ENCODE measurements at regions not wholly inside any gene's neighbourhood (a gene's known extent, or its start where the extent isn't known, plus 50 kb on each side); places are given as distances from the start of the nearest gene placed in this dataset.

GRCh38 chr7:85781606-85782005, 594.8 kb upstream of the SEMA3D start:
- DNase-seq, result no peak

DNA sequence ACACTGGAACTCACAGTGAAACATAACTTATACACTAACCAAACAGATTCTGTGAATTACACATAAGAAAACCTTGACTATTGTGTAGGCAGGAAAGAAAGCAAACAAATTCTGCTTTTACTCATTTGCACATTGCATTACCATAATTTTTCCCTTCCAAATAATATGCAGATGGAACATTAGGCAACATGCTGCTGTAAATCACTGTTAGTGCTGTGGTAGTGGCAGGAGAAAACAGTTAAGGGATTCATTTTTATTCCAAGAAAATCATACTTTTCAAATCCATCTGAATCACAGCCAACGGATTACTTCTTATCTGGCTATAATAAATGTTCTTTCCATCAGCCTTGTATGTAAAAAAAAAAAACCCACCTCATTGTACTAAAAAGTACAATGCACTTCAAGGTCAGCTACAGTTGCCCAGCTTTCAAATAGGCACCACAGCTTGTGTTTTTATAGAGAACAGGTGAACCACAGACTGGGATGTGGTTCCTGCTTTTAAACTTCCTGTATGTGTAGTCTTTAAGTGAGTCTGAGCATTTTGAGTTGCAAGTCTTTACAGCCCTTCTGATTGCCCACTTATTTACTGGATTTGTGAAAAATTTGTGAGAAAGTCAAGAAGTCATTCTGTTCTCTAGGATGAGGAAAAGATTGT, 590.0 kb upstream of the SEMA3D start:
- DNase-seq, result no peak

DNA sequence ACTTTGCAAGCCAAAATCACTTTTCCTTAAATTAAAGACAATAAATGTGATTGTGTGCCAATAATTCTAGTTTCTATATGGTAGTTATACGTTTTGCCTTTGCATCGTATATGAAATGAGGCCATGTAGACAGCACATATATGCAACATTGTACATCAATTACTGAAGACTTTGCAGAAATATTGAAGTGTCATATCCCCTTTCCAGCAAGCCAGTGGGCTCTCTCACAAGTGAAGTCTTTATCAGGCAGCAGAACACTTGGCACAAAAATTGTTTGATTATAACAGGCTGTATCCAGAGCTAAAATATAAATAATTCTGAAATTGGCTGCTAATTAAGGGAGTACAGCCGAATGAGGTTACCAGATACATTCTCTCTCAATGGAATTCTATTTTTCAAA, 588.6 kb upstream of the SEMA3D start:
- DNase-seq, result peak in 1 of 2 donors; percentile 29

DNA sequence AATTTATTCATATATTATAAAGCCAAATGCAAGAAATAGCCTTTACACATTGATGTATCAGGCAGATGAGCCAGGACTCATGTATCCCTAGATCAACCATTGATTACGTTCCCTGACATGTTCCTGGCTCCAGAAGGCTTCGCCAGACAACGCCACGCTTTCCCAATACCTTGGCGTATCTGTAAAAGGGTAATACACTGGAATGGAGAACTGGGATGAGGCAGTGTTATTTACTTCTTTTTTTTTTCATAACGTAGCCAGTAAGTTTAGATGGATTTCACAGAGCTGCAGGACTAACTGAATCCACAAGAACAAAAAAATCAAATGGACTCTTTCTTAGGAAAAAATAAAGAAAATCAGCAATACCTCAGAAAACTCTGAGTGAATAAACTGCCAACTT, 588.1 kb upstream of the SEMA3D start:
- no peak for DNase-seq

DNA sequence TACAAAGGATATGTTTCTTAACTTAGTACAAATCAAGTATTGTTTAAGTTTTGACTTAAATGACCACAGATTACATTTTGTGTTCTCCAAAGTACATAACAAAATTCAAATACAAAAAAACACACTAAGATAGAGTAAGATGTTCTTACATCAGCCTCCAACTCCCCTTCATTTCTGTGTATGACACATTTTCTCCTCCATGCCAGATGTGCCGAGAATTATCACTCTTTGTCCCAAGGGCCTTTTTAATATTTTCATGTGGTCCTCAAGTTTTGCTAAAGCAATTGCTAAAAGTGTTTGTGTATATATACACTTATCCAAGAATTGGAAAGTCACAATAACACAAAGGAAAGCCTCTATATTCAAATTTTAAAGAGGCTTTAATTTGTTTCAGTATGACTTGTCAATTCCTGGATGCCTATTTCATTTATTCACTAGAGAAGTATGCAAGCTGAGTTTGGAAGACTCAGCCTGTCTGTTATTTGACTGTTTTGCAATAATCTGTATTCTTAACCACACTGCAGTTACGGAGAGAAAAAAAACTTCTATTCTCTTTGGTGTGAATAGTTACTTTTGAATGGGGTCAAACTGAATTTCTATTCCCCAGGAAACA, 586.4 kb upstream of the SEMA3D start:
- no peak for DNase-seq

GRCh38 chr7:85771516-85771915, 584.7 kb upstream of the SEMA3D start:
- DNase-seq, result no peak

GRCh38 chr7:85770332-85770731, 583.5 kb upstream of the SEMA3D start:
- DNase-seq, result no peak

- no peak for DNase-seq
Observed at GRCh38 chr7:85765698-85766298, 578.9 kb upstream of the SEMA3D start.

DNA sequence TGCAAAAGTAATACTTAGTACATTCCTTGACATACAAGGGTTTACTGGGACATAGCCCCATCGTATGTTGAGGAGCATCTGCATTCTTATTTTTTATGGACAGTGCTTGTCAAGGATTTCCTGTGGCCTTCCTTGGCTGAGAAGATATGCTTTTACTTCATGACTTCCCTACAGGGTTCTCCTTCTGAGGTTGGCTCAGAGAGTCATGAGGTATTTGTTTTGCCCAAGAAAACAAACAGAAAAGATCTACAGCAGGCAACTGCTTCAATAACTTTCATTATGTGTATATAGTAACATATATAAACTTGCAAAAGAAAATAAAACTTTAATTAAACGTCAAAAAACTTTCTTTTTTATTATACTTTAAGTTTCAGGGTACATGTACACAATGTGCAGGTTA, 577.2 kb upstream of the SEMA3D start:
- DNase-seq, result no peak

GRCh38 chr7:85757348-85757747, 570.5 kb upstream of the SEMA3D start:
- DNase-seq, result no peak

DNA sequence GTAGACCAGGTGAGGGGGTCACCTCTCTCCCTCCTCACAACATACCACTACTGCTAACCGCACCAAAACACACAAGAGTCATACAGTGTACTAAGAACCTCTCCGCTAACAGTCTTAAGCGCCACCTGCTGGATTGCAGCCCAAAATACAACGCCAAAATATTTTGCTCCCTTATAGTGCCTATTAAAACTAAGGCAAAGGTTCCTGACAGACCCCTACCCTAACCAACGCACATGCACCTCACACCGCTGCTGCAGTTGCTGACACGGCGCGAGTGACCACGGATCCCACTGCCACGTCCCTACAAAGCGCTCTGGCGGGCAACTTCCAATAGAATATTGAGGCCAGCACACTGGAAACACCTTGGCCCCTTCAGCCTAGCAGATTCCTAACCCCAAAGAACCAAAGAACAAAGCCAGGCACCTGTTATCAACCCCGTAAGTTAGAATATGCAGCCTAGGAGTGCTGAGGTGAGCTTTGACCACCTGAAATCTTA, 563.6 kb upstream of the SEMA3D start:
- DNase-seq, result no peak

DNA sequence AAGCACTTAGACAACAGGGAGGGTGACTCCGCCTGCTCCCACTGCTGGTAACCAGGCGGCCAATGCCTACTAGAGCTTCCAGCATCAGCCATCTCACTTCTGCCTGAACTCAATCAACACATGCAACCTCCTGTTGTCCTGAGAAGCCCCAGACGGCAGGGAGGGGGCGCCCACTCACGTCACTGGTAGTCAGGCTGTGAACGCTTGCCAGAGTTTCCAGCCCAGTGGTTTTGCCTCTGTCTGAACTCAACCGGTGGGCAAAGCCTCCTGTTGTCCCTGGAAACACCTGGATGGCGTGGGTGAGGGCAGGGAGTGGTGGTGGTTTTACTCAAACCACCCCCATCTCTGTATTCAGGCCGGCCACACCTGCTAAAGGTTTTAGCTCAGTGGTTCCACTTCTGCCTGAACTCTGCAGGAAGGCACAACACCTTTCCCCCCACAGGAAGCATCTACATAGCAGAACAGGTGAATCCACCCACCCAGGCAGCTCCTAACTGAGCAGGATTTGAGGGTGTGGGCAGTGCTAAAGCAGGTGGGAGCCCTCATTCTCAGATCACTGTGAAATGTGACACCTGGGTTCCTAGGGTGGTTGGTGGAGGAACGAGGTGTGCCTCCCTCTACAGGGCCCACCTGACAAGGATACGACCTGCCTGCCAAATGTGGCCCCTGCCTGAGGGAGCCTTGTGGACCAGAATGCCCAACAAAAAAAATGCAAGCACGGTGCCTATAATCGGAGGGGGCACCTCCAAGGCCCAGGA, 563.0 kb upstream of the SEMA3D start:
- DNase-seq, result no peak

DNA sequence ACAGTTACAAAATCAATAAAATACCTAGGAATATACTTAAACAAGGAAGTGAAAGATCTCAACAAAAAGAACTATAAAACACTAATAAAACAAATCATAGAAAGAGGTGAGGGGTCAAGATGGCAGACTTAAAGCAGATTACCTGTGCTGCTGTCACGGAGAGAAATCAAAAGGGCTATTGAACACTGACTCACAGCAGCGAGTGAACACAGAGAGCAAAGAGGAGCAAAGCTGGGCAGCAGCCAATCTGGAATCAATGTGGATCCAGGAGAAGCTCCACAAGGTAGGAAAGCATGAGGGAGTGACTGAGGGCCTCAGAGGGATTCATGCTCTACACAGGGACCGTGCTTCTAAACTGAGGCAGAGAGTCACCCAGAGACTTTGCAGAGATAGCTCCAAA, 562.0 kb upstream of the SEMA3D start:
- DNase-seq, result no peak

GRCh38 chr7:85737426-85737825, 550.6 kb upstream of the SEMA3D start:
- no peak for DNase-seq

DNA sequence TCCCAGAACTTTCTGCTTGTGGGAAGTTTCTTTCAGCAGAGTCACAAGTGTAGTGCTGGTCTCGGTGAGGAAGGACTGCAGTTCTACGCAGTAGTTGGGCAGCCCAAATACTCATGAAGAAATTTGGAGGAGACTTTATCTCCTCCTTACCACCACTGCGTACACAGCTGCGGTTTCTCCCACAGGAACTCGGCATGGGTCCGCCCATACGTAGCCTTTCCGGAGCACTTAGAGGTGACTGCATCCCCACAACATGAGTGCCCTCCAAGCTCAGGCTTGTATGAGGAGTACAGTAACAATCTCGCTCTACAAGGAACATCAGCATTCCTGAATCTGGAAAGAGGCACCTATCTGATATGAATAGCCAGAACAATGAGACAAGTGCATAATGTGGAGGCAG, 549.2 kb upstream of the SEMA3D start:
- DNase-seq, result no peak

DNA sequence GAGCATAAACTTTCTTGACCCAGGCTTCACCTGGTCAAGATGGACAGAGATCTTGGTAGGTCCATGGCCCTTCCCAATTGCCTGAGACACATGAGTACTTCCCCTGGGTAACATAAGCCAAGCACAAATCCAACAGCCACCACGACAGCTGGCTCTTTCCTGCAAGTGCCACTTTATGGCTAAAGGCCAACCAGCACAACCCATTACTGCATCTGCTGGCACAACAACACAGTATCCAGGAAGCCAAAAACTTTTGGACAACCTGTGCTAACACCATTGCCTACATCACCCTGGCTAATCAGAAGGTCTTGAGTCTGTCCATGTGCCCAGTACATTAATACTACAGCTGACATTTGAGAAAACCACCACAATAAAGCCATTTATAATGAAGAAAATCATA, 548.0 kb upstream of the SEMA3D start:
- no peak for DNase-seq

- DNase-seq, result no peak
Observed at GRCh38 chr7:85733169-85733915, 546.5 kb upstream of the SEMA3D start.

- DNase-seq, result peak; percentile 42 to 50
Observed at GRCh38 chr7:85730012-85730411, 543.2 kb upstream of the SEMA3D start.

DNA sequence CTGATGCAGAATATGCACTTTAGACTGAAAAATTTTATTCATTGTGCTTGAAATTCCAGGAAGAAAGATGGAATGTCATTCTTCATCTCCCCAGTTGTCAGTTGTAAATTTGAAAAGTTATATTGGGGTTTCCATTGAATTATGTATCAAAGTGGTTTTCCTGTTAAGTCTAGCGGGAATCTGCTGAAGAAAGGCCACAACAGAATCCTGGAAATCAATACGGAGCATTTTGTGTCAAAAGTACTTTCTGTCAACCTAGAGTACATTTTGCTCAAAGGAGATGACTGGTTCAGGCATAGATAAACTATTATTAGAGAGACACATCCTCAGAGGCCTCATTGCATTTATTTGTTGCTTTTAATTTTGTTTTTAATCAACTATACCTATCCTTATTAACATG, 538.2 kb upstream of the SEMA3D start:
- DNase-seq, result no peak

DNA sequence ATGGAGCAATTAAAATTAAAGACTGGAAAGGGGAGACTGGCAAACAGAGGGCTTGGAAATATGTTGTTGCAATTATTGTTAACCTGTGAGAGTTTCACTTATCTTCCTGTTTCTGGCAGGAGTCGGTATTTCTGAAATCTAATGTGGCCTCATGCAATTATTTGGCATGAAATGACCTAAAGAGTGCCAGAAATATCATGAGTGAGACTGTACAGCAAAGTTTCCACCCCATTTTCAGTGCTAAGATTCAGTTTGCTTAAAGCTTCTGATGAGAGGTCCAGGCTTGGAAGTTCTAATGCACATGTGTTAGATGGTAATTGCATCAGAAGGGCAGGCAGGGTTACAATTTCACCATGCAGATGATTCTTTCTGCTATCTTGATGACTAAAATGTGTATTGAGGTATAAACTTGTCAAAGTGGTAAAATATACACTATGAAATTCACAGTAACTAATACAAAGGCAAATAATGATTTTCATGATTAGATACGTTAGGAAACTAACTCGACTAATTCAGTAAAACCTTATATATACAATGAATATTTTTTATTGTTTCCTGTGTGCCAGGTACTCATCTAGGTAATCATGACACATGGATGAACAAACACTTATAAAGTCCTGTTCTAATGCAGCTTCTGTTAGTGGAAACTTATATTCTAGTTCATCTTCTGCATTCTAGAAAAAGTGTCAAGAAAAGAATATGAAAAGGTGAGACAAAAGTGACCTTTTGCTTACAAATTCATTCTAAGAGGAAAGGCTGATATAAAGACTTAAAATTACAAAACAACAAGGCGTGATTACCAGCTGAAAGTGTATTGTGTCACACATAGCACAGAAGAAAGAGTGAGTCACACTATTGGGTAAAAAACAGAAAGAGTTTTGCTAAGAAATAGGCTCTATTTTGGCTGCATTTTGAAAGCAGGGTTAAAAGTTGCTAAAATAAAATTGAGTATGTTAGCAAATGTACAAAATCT, 533.4 kb upstream of the SEMA3D start:
- peak; percentile 67 to 71 for DNase-seq

DNA sequence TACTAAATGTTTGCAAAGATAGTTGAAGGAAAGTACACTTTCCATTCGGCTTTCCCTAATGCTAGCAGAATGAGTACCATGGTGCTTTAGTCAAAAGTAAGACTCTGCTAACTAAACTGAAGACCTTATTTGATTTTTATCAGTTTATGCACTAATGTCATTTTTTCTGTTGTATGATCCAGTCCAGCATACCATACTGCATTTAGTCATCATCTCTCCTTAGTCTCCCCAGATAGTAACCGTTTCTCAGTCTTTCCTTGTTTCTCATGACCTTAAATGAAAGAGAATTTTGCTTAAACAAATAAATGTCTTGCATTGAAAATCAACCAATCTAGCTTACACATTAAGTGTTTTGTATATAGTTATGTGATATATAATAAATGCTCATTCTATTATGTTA, 529.5 kb upstream of the SEMA3D start:
- no peak for DNase-seq
